ENCODE measurements at regions not wholly inside any gene's neighbourhood (a gene's known extent, or its start where the extent isn't known, plus 50 kb on each side); places are given as distances from the start of the nearest gene placed in this dataset.

GRCh38 chr2:189297446-189297845, 117.9 kb upstream of the COL5A2 start:
- CTCF ChIA-PET: no interaction called here
- no TSS peak for BruUV-seq (replicated peaks)
- no peak overlapping the region for H3K4me3 Mint-ChIP-seq (ENCODE audit: low read depth, unreplicated experiment)
- intact Hi-C loops (cut with micrococcal nuclease; ENCODE audit: unreplicated experiment): no loop called here
- no peaks in the 10 kb centered on the region for H3K4me1 Mint-ChIP-seq (ENCODE audit: low read depth, unreplicated experiment)
- no peaks in the 10 kb centered on the region for H3K27me3 Mint-ChIP-seq (ENCODE audit: unreplicated experiment)
- no peak for DNase-seq
- H3K36me3 Mint-ChIP-seq (ENCODE audit: insufficient read depth, unreplicated experiment): no peaks in the 10 kb centered on the region
- H3K9me3 Mint-ChIP-seq (ENCODE audit: low read depth, unreplicated experiment): peaks cover 2% of the 10 kb centered on the region
- TF ChIP-seq, protein P1, sequence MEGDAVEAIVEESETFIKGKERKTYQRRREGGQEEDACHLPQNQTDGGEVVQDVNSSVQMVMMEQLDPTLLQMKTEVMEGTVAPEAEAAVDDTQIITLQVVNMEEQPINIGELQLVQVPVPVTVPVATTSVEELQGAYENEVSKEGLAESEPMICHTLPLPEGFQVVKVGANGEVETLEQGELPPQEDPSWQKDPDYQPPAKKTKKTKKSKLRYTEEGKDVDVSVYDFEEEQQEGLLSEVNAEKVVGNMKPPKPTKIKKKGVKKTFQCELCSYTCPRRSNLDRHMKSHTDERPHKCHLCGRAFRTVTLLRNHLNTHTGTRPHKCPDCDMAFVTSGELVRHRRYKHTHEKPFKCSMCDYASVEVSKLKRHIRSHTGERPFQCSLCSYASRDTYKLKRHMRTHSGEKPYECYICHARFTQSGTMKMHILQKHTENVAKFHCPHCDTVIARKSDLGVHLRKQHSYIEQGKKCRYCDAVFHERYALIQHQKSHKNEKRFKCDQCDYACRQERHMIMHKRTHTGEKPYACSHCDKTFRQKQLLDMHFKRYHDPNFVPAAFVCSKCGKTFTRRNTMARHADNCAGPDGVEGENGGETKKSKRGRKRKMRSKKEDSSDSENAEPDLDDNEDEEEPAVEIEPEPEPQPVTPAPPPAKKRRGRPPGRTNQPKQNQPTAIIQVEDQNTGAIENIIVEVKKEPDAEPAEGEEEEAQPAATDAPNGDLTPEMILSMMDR (IDR thresholded peaks at IDR 0.05; ENCODE audit: unreplicated experiment): no peak
- H3K27ac Mint-ChIP-seq (ENCODE audit: unreplicated experiment): no peak overlapping the region

- peaks cover 3% of the 10 kb centered on the region for H3K9me3 Mint-ChIP-seq (ENCODE audit: low read depth, unreplicated experiment)
- no peaks in the 10 kb centered on the region for H3K27me3 Mint-ChIP-seq (ENCODE audit: unreplicated experiment)
- H3K4me3 Mint-ChIP-seq (ENCODE audit: low read depth, unreplicated experiment): no peak overlapping the region
- CTCF ChIA-PET: no interaction called here
- DNase-seq: no peak
- H3K27ac Mint-ChIP-seq (ENCODE audit: unreplicated experiment): no peak overlapping the region
- intact Hi-C loops (cut with micrococcal nuclease; ENCODE audit: unreplicated experiment): no loop called here
- no peaks in the 10 kb centered on the region for H3K36me3 Mint-ChIP-seq (ENCODE audit: insufficient read depth, unreplicated experiment)
- no peaks in the 10 kb centered on the region for H3K4me1 Mint-ChIP-seq (ENCODE audit: low read depth, unreplicated experiment)
- TF ChIP-seq, protein P1 (IDR thresholded peaks at IDR 0.05; ENCODE audit: unreplicated experiment): no peak
- BruUV-seq (replicated peaks): no TSS peak
Measured at GRCh38 chr2:189298038-189298437, 118.5 kb upstream of the COL5A2 start.

GRCh38 chr2:189298481-189298880, 118.9 kb upstream of the COL5A2 start:
- no TSS peak for BruUV-seq (replicated peaks)
- intact Hi-C loops (cut with micrococcal nuclease; ENCODE audit: unreplicated experiment): no loop called here
- Mint-ChIP-seq H3K4me3 (ENCODE audit: low read depth, unreplicated experiment) (no peak overlapping the region), H3K36me3 (ENCODE audit: insufficient read depth, unreplicated experiment) (no peaks in the 10 kb centered on the region), H3K4me1 (ENCODE audit: low read depth, unreplicated experiment) (no peaks in the 10 kb centered on the region), H3K27me3 (ENCODE audit: unreplicated experiment) (no peaks in the 10 kb centered on the region), H3K9me3 (ENCODE audit: low read depth, unreplicated experiment) (peaks cover 3% of the 10 kb centered on the region), H3K27ac (ENCODE audit: unreplicated experiment) (no peak overlapping the region)
- no peak for DNase-seq
- TF ChIP-seq, protein P1 (IDR thresholded peaks at IDR 0.05; ENCODE audit: unreplicated experiment): no peak
- CTCF ChIA-PET: no interaction called here

GRCh38 chr2:189299974-189300373, 120.4 kb upstream of the COL5A2 start:
- no peak for DNase-seq
- Mint-ChIP-seq H3K27ac (ENCODE audit: unreplicated experiment) (no peak overlapping the region), H3K9me3 (ENCODE audit: low read depth, unreplicated experiment) (peaks cover 3% of the 10 kb centered on the region), H3K4me1 (ENCODE audit: low read depth, unreplicated experiment) (no peaks in the 10 kb centered on the region), H3K27me3 (ENCODE audit: unreplicated experiment) (no peaks in the 10 kb centered on the region), H3K36me3 (ENCODE audit: insufficient read depth, unreplicated experiment) (no peaks in the 10 kb centered on the region), H3K4me3 (ENCODE audit: low read depth, unreplicated experiment) (no peak overlapping the region)
- no TSS peak for BruUV-seq (replicated peaks)
- intact Hi-C loops (cut with micrococcal nuclease; ENCODE audit: unreplicated experiment): no loop called here
- CTCF ChIA-PET: no interaction called here
- TF ChIP-seq, protein P1 (IDR thresholded peaks at IDR 0.05; ENCODE audit: unreplicated experiment): no peak

DNA sequence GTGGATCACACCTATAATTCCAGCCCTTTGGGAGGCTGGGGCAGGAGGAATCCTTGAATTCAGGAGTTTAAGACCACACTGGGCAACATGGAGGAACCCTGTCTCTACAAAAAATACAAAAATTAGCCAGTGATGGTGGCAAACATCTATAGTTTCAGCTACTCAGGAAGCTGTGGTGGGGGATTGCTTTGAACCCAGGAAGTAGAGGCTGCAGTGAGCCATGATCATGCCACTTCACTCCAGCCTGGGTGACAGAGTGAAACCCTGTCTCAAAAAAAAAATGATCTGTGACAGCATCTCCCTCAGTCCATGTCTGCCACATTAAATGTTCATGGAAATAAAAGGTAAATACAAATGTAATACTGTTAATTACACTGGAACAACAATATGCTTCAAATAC, 121.4 kb upstream of the COL5A2 start:
- no peak overlapping the region for H3K4me3 Mint-ChIP-seq (ENCODE audit: low read depth, unreplicated experiment)
- TF ChIP-seq, protein P1 (IDR thresholded peaks at IDR 0.05; ENCODE audit: unreplicated experiment): no peak
- H3K27ac Mint-ChIP-seq (ENCODE audit: unreplicated experiment): no peak overlapping the region
- intact Hi-C loops (cut with micrococcal nuclease; ENCODE audit: unreplicated experiment): no loop called here
- CTCF ChIA-PET: no interaction called here
- no TSS peak for BruUV-seq (replicated peaks)
- H3K36me3 Mint-ChIP-seq (ENCODE audit: insufficient read depth, unreplicated experiment): no peaks in the 10 kb centered on the region
- no peak for DNase-seq
- H3K4me1 Mint-ChIP-seq (ENCODE audit: low read depth, unreplicated experiment): peaks cover under 1% of the 10 kb centered on the region
- no peaks in the 10 kb centered on the region for H3K27me3 Mint-ChIP-seq (ENCODE audit: unreplicated experiment)
- peaks cover 3% of the 10 kb centered on the region for H3K9me3 Mint-ChIP-seq (ENCODE audit: low read depth, unreplicated experiment)
